GM12892 (cell line): ENCODE measurements at regions not wholly inside any gene's neighbourhood (a gene's known extent, or its start where the extent isn't known, plus 50 kb on each side); places are given as distances from the start of the nearest gene placed in this dataset.

Experiments
- DNase-seq: peaks from one replicate; pipeline ENCODE4 v3.0.0; 2011; ENCODE audit not compliant: insufficient read length
- FAIRE-seq: peaks from 2 replicates; lab custom pipeline; 2011; peaks lifted over from hg19 to GRCh38; lab: Jason Lieb, UNC
- POLR2A ChIP-seq: IDR thresholded peaks from 2 replicates; pipeline ENCODE4 v1.6.1; 2011; ENCODE audit warnings: low read depth, low read length, control low read depth
- POLR2AphosphoS5 ChIP-seq: IDR thresholded peaks from 2 replicates; pipeline ENCODE4 v1.6.1; 2011; ENCODE audit warnings: low read depth, low read length, control low read depth
- TAF1 ChIP-seq: IDR thresholded peaks from 2 replicates; pipeline ENCODE4 v1.6.1; 2011; ENCODE audit warnings: low read depth, mild to moderate bottlenecking, control low read depth, low read length, borderline replicate concordance

DNA sequence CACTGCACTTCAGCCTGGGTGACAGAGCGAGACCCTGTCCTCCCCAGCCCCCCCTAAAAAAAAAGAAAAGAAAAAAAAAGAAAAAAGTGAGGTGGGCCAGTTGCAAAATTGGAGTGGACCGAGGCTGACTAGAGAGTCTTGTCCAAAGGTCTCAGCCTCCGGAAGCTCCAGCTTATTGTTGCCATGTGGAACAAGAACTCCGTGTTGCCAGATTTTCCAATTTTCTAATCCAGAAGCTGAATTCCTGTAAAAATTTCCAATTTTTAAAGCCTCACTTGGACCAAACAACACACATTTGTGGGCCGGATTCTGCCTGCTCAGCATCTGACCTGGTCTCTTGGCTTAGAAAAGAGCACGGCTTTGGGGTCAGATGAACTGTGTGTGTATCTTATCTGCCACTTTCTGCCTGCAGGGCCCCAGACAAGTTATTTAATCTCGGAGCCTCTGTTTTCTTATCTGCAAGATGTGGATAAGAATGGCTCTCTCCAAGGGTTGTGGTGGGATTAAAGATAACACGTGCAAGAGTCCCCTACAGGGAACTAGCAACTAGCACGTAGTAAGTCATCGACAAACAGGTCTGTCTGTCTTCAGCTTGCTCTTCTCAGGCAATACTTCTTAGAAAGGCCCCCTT lies 73.7 kb upstream of the TLE3 start:
- no peak for TF ChIP-seq POLR2AphosphoS5
- TF ChIP-seq TAF1: no peak
- TF ChIP-seq POLR2A: no peak
- no peak for FAIRE-seq
- no peak for DNase-seq

DNA sequence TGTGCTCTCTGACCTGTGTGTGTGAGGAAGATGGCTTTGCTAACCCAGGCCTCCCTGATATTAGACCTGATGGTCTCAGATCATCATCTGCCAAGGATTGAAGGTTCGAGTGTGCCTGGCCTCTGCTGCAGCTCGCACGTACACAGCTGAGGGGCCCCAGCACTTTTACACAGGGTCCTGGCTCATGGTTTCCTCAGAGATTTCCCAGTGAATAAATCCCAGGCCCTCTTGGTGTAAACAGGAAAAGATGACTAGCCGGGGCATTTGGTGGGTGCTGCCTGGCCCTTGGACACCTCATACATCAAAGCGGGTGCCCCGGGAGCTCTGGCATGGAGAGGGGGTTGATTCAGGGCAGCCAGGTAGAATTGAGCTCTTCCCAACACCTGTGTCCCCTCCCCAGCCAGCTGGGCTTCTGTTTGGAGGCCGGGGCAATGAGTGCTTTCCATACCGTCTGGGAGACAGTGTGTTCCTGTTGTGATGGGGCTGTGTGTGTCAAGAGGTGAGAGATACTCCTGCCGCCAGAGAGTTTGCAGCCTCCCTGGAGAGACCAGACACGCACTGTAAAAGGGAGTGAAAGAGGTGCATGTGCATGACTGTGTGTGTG lies 72.5 kb upstream of the TLE3 start:
- DNase-seq (no peak), FAIRE-seq (no peak)
- TF ChIP-seq POLR2A (no peak), POLR2AphosphoS5 (no peak), TAF1 (no peak)

DNA sequence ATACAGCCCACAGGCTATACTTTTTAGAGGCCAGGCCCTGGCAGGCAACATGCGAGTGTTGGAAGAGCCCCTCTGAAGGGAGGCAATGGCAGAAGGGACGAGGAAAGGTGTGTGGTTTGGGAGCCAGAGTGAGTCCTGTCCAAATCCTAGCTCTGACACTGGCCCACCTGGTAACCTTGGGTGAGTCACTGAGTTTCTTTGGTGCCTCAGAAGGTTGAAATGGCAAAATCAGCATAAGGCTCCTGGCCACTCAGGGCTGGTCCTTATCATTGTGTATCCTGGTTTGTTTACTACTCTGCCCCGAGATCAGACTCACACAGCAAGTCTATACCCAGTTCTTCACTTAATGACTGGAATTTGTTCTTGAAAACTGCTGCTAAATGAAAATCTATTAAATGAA lies 71.4 kb upstream of the TLE3 start:
- DNase-seq (no peak), FAIRE-seq (no peak)
- TF ChIP-seq POLR2AphosphoS5 (no peak), TAF1 (no peak), POLR2A (no peak)

DNA sequence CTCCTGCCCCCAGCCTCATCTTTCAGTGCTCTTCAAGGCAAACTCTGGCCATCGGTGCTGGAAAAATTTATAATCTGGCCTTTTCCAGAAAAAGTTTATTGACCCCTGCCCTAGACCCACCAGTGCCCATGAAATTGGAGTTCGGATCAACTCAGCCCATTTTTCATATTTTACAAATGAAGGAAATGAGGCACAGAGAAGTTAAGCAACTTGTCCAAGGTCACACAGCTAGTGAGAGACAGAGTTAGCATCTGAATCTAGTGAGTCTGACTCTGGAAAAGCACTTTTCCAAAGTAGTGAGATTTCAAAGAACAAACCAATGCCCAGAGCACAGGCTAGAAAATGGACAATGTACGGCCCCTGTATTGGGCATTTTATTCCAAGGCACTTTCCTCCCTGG lies 69.4 kb upstream of the TLE3 start:
- TF ChIP-seq TAF1: no peak
- TF ChIP-seq POLR2A: no peak
- no peak for TF ChIP-seq POLR2AphosphoS5
- FAIRE-seq (no peak), DNase-seq (no peak)

DNA sequence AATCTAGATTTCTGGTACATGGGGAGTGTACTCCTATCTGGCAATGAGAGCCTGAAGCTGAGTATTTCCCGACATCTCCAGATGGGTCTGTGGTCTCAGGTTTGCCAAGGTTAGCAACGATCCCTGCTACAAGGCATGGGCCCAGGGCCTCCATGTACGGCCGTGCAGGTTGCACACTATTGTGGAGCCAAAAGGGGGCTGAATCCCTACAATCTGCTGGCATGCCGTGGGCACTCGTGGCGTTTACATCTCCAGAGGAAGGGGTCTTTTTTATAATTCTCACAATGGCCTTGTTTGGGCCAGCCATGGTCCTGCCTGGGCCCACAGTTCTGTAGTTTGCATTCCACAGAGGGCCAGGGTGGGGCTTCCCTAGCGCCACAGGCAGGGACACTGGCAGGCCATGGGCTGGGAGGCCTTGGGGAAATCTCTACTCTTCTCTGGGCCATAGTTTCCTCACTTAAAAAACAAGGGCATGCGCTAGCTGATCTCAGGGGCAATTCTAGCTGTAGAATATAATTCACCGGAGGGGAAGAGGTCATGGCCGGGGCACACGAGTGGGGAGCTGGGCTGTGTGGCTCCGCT lies 68.9 kb upstream of the TLE3 start:
- FAIRE-seq (no peak), DNase-seq (no peak)
- TF ChIP-seq POLR2AphosphoS5: no peak
- no peak for TF ChIP-seq TAF1
- no peak for TF ChIP-seq POLR2A

DNA sequence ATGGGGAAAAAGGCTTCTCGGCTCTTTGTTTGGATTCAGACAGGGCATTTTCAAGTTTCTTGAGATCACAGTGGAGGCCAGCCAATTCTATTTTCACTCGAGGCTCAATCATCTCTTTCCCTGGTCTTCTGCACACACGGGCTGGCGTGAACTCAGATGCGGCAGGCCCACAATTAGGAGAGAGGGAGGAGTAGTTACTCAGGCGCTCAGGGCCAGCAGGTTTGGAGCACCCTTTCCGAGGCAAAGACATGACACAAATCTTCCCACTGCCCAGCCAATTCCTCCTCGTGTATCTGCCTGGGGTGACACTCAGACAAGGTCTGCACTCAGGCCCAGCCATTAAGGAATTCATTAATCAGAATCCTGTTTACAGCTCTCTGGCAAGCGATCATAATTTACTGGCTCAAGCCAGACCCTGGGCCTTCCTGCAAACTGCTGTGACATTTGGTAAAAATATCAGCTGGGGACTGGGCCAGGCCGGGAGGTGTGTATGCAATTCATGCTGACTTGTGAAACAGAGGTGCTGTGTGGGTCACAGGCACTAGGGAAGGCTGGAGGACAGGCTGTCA lies 68.1 kb upstream of the TLE3 start:
- FAIRE-seq (no peak), DNase-seq (no peak)
- TF ChIP-seq TAF1 (no peak), POLR2AphosphoS5 (no peak), POLR2A (no peak)

DNA sequence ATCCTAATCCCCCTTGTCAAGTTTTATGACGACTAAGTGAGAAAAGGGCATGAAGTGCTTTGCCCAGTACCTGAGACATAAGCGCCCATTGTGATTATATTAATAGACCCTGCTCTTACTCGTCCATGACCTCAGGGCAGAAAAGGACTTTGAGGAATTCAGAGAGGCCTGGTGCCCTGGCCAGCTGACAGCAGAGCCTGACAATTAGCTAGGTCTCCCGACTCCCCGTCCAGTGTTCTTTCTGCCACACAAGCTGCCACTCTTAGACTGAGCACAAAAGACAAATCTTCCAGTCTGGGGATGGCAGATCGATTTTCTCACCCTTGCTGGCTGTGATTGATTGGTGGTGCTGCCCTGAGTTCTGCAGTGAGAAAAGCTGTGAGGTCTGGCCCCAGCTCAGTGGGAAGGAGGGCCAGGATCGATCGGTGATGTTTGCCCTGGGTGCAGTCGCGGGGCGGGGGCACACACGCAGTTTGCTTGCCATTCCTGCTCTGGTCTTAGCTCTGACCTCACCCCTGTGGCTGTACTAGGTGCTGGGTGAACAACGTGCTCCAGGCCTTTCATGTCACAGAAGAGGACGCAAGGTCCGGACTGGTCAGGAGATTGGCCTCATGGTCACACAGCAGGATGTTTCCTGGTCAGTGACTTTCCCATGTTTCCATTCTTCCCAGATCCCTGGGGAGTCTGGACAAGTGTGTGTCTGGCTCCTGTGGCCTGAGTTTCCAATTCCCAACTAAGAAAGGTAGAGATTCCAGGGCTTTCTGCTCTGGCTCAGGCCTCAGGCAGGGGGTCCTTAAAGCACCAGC lies 67.4 kb upstream of the TLE3 start:
- DNase-seq (no peak), FAIRE-seq (no peak)
- TF ChIP-seq POLR2AphosphoS5 (no peak), TAF1 (no peak), POLR2A (no peak)

DNA sequence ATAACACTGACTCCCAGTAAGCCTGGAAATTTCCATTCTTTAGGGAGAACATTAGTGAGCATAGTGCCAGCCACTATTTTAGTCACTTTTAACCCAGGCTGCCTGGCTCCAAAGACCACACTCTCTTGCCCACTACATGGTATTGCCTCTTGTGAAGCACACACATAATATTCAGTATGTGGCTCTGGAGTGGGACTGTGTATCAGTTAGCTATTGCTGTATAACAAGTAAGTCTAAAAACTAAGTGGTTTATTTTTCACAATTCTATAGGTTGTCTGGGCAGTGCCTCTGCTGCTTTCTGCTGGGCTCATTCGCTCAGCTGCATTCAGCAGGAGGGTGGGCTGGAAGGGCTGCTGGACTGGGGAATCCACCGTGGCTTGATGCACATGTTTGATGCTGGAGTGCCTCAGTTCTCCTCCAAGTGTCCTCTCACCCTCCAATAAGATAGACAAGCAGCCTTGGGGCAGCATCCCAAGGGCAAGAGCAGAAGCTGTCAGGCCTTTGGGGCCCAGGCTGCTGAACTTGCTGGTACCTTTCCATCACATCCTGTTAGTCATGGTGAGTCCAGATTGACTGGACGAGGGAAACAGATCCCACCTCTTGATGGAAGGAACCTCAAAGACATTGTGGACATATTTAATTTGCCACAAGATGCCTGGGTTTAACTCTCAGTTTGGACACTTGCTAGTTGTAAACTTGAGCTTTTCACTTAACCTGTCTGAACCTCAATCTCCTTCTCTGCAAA lies 66.6 kb upstream of the TLE3 start:
- TF ChIP-seq TAF1 (no peak), POLR2AphosphoS5 (no peak)
- FAIRE-seq (no peak), DNase-seq (no peak)

DNA sequence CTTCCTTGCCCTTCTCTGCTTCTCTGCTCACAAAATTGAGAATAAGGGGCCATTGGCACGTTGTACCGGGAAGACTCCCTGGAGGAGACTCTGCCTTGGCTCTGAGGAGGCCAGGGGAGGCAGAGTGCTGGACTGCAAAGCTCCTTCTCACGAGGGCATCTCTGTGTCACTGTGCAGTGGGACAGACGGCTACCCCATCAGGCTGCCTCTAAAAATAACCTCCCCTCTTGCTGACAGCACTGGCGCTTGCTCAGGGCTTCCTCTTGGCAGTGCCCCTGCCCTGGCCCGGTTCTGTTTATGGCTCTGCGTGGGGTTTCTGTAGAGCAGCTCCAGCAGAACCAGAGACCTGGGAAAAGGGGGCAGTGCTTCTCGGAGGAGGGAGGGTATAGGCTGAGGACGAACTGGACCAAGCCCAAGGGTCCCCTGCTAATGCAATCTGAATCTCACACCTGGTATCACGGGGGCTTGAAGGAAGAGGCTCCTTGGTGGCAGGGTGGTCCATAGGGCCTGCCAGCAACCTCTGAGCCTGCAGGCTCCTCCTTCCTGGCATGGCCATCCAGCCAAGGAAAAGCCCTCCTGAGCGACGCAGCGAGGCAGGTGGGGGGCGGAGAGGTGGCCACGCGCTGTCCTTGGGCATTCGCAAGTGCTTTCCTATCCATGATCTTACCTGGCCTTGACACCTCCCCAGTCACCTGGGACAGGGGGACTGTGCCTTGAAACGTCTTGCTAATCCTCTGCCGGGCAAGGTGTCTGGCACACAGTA lies 63.3 kb upstream of the TLE3 start:
- TF ChIP-seq POLR2AphosphoS5 (no peak), POLR2A (no peak), TAF1 (no peak)
- DNase-seq (no peak), FAIRE-seq (no peak)

DNA sequence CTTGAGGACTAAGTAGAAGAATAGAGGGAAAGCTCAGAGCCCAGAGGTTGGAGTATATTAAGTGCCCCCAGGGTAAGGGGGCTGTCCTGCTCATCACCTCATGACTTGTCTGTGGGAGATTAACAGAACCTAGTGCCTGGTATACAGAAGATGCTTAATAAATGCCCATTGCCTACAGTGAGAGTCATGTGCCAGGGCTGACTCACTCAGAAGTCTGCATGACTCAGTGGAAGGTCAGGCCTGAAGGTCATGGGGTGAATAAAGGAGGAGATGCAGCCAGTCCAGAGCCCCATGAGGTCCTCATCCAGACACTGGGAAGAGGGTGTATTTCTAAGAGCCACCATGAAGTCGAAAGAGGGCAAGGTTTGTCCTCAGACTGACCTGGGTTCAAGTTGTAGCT lies 62.5 kb upstream of the TLE3 start:
- no peak for TF ChIP-seq POLR2AphosphoS5
- TF ChIP-seq POLR2A: no peak
- TF ChIP-seq TAF1: no peak
- FAIRE-seq (no peak), DNase-seq (no peak)
